ENCODE measurements at regions not wholly inside any gene's neighbourhood (a gene's known extent, or its start where the extent isn't known, plus 50 kb on each side); places are given as distances from the start of the nearest gene placed in this dataset.

DNA sequence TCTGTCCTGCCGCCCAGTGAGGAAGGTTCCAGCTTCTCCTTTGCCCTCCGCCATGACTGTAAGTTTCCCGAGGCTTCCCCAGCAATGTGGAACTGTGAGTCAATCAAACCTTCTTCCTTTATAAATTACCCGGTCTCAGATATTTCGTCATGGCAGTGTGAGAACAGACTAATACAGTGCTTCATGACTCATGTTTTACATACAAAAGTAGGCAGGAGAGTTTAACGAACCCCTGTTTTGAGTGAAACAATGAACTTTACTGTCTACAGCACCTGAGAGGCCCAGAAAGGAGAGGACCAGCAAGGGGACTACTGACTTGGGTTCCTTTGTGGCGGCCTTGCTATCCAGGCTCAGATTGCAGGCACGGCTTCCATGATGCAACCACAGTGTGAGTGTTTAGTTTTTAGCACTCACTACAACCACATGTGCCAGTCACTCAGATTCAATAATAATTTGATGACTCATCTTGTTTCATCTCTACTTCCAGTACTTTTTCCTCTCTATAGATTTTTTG, 139.1 kb upstream of the CLINT1 start:
- TF ChIP-seq ZNF12 (CRISPR knock-in tag; IDR thresholded peaks at IDR 0.05) (no peak), SMAD9 (CRISPR knock-in tag; IDR thresholded peaks at IDR 0.05) (no peak), CBX2 (IDR thresholded peaks at IDR 0.05; ENCODE audit: low read depth, low read length) (no peak), CBX2 (CRISPR knock-in tag; IDR thresholded peaks at IDR 0.05; ENCODE audit: low read depth) (no peak), HNF4A (CRISPR knock-in tag; IDR thresholded peaks at IDR 0.05) (no peak), ZNF550 (CRISPR knock-in tag; IDR thresholded peaks at IDR 0.05; ENCODE audit: borderline replicate concordance) (no peak), MAFF (IDR thresholded peaks at IDR 0.05; ENCODE audit: low read depth, low read length) (peak; percentile 92), MAFK (conservative IDR thresholded peaks at IDR 0.05 in 1 of 2, IDR thresholded peaks at IDR 0.05 in 1 of 2; ENCODE audit: low read length in 2 of 2) (peak; percentile 89 to 94)
- TF ChIP-seq, protein P1, sequence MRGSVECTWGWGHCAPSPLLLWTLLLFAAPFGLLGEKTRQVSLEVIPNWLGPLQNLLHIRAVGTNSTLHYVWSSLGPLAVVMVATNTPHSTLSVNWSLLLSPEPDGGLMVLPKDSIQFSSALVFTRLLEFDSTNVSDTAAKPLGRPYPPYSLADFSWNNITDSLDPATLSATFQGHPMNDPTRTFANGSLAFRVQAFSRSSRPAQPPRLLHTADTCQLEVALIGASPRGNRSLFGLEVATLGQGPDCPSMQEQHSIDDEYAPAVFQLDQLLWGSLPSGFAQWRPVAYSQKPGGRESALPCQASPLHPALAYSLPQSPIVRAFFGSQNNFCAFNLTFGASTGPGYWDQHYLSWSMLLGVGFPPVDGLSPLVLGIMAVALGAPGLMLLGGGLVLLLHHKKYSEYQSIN (CRISPR knock-in tag; IDR thresholded peaks at IDR 0.05; ENCODE audit: borderline replicate concordance): no peak
- no TSS peak for BruUV-seq (replicated peaks)
- H3K4me3 ChIP-seq (replicated peaks in 1 of 3; ENCODE audit: insufficient read depth in 1 of 3, low read depth in 2 of 3, low read length in 3 of 3): no peak overlapping the region
- no peak for ATAC-seq
- no peak overlapping the region for H2AFZ ChIP-seq (ENCODE audit: low read length)
- in situ Hi-C loops (cut with HindIII; ENCODE audit: extremely low pct_ligation_motif_present, low pct_unique_long_range_greater_than_20kb) (no loop called here), intact Hi-C loops (cut with micrococcal nuclease; ENCODE audit: unreplicated experiment) (no loop called here)
- no peaks in the 10 kb centered on the region for H3K36me3 ChIP-seq (replicated peaks in 1 of 2; ENCODE audit: control insufficient read depth in 1 of 2, insufficient read depth in 2 of 2, low read length in 2 of 2)
- H3K4me2 ChIP-seq (ENCODE audit: low read depth, low read length): no peak overlapping the region
- CTCF ChIA-PET (ENCODE audit: low intra/inter-chr PET ratio, low total read pairs): no interaction called here
- 48% methylated on average over 8 of the region's 8 CpGs for WGBS (ENCODE audit: low lambda C conversion rate)
- H4K20me1 ChIP-seq (ENCODE audit: insufficient read depth, low read length): no peaks in the 10 kb centered on the region
- DNase-seq (ENCODE audit: low spot score): no peak
- peaks cover 6% of the 10 kb centered on the region; the same call in 1 of the 2 replicates for H3K4me1 ChIP-seq (ENCODE audit: insufficient read depth, low read length)
- H3K9ac ChIP-seq (ENCODE audit: insufficient read depth, low read depth, low read length): no peak overlapping the region
- no peak for FAIRE-seq
- H3K79me2 ChIP-seq (ENCODE audit: insufficient read depth, low read length): no peaks in the 10 kb centered on the region
- POLR2A ChIA-PET: no interaction called here
- no peak overlapping the region for H3K27ac ChIP-seq (ENCODE audit: extremely low read length, insufficient read depth, low read length)
- no peaks in the 10 kb centered on the region for H3K9me3 ChIP-seq (ENCODE audit: low read length)
- H3K27me3 ChIP-seq (ENCODE audit: control insufficient read depth in 1 of 2, insufficient read depth in 2 of 2, low read length in 2 of 2): 0 out of 5 replicates have a peak, but pooled peaks cover 0 to 6% of the 10 kb centered on the region in 2 experiments
